A549 (cell line): ENCODE measurements at regions not wholly inside any gene's neighbourhood (a gene's known extent, or its start where the extent isn't known, plus 50 kb on each side); places are given as distances from the start of the nearest gene placed in this dataset.

Experiments
- ATAC-seq, 2 experiments: fragments of 200-7000 bp in 1 of 2; fragments of >200 bp in 1 of 2; cut with Nextera tagmentation in 1 of 2; cut with Tn5 transposase in 1 of 2; 3 replicates each; pipeline versions ENCODE4 v1.8.0 to v1.9.1; 2018 to 2020; ENCODE audit warnings: mild to moderate bottlenecking in 1 of 2, moderate library complexity in 1 of 2
- CTCF ChIA-PET: fragments of 300-600 bp; sonication (Branson Sonifier 250); formaldehyde crosslinking; extraction: SDS; loops from one replicate; lab custom pipeline; 2021; ENCODE audit warnings: antibody characterized with exemption, inconsistent platforms; lab: Yijun Ruan, JAX
- POLR2A ChIA-PET: fragments of 350-600 bp; formaldehyde crosslinking; extraction: SDS; loops from one replicate; lab custom pipeline; 2021; ENCODE audit warnings: antibody characterized with exemption, inconsistent platforms; lab: Yijun Ruan, JAX
- DNase-seq, 2 experiments: peaks; one replicate each; pipeline versions ENCODE4 v3.0.0 to v3.0.0-alpha.2; 2011 to 2016; ENCODE audit warnings: low read depth in 1 of 2, low spot score in 1 of 2
- FAIRE-seq: peaks from 2 replicates; lab custom pipeline; 2011; peaks lifted over from hg19 to GRCh38; lab: Jason Lieb, UNC
- H3K27ac ChIP-seq, 2 experiments: fragments of >200 bp; sonication (Bioruptor Twin); formaldehyde crosslinking; 3 replicates each; pipeline ENCODE4 v1.5.1; 2016 to 2017
- H3K4me1 ChIP-seq: fragments of >200 bp; sonication (Bioruptor Twin); formaldehyde crosslinking; 3 replicates; pipeline ENCODE4 v1.6.1; 2016
- H3K4me2 ChIP-seq: fragments of >200 bp; sonication (Bioruptor Twin); formaldehyde crosslinking; 3 replicates; pipeline ENCODE4 v1.6.1; 2016
- H3K4me3 ChIP-seq: fragments of >200 bp; sonication (Bioruptor Twin); formaldehyde crosslinking; 3 replicates; pipeline ENCODE4 v1.5.1; 2016
- H3K9me3 ChIP-seq: fragments of >200 bp; sonication (Bioruptor Twin); formaldehyde crosslinking; 3 replicates; pipeline ENCODE4 v1.6.1; 2016
- BHLHE40 ChIP-seq: IDR thresholded peaks from 2 replicates; pipeline ENCODE4 v1.6.1; 2012; ENCODE audit warnings: low read depth, low read length, inconsistent platforms
- EHF ChIP-seq: fragments of 250-450 bp; sonication (Bioruptor Pico); IDR thresholded peaks from 2 replicates; pipeline ENCODE4 v1.5.0; 2020; ENCODE audit warnings: mild to moderate bottlenecking
- HOXA7 ChIP-seq: fragments of 250-450 bp; sonication (Bioruptor Pico); IDR thresholded peaks from 2 replicates; pipeline ENCODE4 v1.5.0; 2020; ENCODE audit warnings: mild to moderate bottlenecking, moderate library complexity
- HOXB5 ChIP-seq: fragments of 250-450 bp; sonication (Bioruptor Pico); IDR thresholded peaks from 2 replicates; pipeline ENCODE4 v1.5.0; 2020; ENCODE audit warnings: mild to moderate bottlenecking, moderate library complexity
- KDM1A ChIP-seq: fragments of 200-600 bp; sonication (generic); IDR thresholded peaks from 2 replicates; pipeline ENCODE4 v1.6.1; 2016; ENCODE audit warnings: low read depth, mild to moderate bottlenecking
- KDM5A ChIP-seq: fragments of 200-600 bp; sonication (generic); IDR thresholded peaks from 2 replicates; pipeline ENCODE4 v1.6.1; 2016; ENCODE audit warnings: antibody characterized with exemption, mild to moderate bottlenecking
- MAFK ChIP-seq: fragments of 450-650 bp; IDR thresholded peaks from 2 replicates; pipeline ENCODE4 v1.6.1; 2014; ENCODE audit not compliant: partially characterized antibody
- MAZ ChIP-seq: fragments of 150-350 bp; IDR thresholded peaks from 2 replicates; pipeline ENCODE4 v1.6.1; 2014; ENCODE audit warnings: antibody characterized with exemption, low read depth, low read length, borderline replicate concordance
- PHF8 ChIP-seq: fragments of 200-600 bp; sonication (generic); IDR thresholded peaks from 2 replicates; pipeline ENCODE4 v1.6.1; 2016; ENCODE audit warnings: low read depth, mild to moderate bottlenecking, antibody characterized with exemption, moderate library complexity, borderline replicate concordance
- RARB ChIP-seq: fragments of 250-450 bp; sonication (Bioruptor Pico); IDR thresholded peaks from 2 replicates; pipeline ENCODE4 v1.8.0; 2021; ENCODE audit warnings: mild to moderate bottlenecking, moderate library complexity
- RFX5 ChIP-seq: fragments of 450-650 bp; IDR thresholded peaks from 2 replicates; pipeline ENCODE4 v1.7.1; 2014; ENCODE audit warnings: antibody characterized with exemption, mild to moderate bottlenecking, moderate library complexity
- ZC3H11A ChIP-seq: fragments of 450-650 bp; IDR thresholded peaks from 2 replicates; pipeline ENCODE4 v1.6.1; 2014; ENCODE audit warnings: antibody characterized with exemption, mild to moderate bottlenecking
- WGBS: methylation state at CpG from one replicate; pipeline ENCODE4 v1.1.6; 2017; ENCODE audit errors: missing lambda C conversion rate; 5-methylcytosine and 5-hydroxymethylcytosine counted together
- TF ChIP-seq, protein P1 (sequence below): fragments of 250-450 bp; sonication (Bioruptor Pico); IDR thresholded peaks from 2 replicates; pipeline ENCODE4 v1.5.0; 2020; ENCODE audit warnings: low read depth, mild to moderate bottlenecking, moderate library complexity
- TF ChIP-seq, protein P2 (sequence below): IDR thresholded peaks from 2 replicates; pipeline ENCODE4 v1.6.1; 2012
- TF ChIP-seq, protein P3 (sequence below): IDR thresholded peaks from 2 replicates; pipeline ENCODE4 v1.6.1; 2012; ENCODE audit warnings: low read depth, borderline replicate concordance
- TF ChIP-seq, protein P4 (sequence below): fragments of 250-450 bp; sonication (Bioruptor Pico); IDR thresholded peaks from 2 replicates; pipeline ENCODE4 v1.5.0; 2021; ENCODE audit warnings: mild to moderate bottlenecking, moderate library complexity, borderline replicate concordance
- TF ChIP-seq, protein P5 (sequence below): fragments of >200 bp; sonication (Bioruptor Twin); formaldehyde crosslinking; IDR thresholded peaks from 3 replicates; pipeline ENCODE4 v1.6.1; 2016

DNA sequence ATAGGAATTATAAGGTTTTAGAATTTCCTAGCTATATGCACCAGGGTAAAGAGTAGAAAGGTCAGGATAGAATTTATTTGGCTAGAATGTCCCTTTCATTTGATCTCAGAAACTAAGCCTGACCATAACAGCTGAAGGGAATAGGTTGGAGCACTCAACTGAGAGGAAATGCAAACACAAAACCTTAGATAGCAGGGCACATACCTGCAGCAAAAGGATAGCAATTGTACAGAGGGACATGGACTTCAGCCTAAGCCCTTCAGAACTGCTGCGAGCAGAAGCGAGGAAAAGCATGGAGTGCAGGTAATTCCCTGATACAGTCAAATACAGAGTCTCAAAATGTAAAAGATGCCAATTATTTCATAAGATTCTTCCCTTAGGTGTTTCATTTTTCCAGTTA lies 211.0 kb upstream of the DDI1 start:
- Histone ChIP-seq H3K9me3 (no peaks in the 10 kb centered on the region), H3K4me3 (no peak overlapping the region), H3K4me1 (no peaks in the 10 kb centered on the region), H3K4me2 (no peak overlapping the region), H3K27ac (no peak overlapping the region)
- 88% methylated on average over 2 of the region's 2 CpGs for WGBS
- ATAC-seq = no peak
- DNase-seq = no peak
- POLR2A ChIA-PET = no interaction called here
- TF ChIP-seq KDM1A = no peak
- no peak for TF ChIP-seq MAZ
- TF ChIP-seq KDM5A = no peak
- TF ChIP-seq BHLHE40 = no peak
- no peak for TF ChIP-seq RARB (CRISPR knock-in tag)
- no peak for FAIRE-seq
- CTCF ChIA-PET = no interaction called here

DNA sequence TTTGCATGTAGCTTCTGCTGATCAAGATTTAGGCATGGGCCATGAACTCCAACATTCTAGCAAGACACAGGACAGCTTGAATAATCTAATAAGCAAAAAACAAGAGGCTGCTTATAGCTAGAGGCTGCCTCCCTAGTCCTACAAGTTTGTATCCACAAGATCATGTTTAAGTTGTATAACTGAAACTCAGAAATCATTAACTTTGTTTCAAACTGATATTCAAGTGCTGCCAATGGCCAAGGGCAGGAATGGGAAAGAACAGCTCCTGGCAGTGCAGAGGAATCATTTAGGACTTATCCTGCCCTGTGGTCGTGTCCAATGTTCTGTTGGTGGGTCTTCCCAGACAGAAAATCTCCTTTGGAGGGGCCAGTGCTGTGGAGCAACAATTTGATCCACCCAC lies 209.6 kb upstream of the DDI1 start:
- no peaks in the 10 kb centered on the region for H3K9me3 ChIP-seq
- ChIA-PET CTCF (no interaction called here), POLR2A (no interaction called here)

DNA sequence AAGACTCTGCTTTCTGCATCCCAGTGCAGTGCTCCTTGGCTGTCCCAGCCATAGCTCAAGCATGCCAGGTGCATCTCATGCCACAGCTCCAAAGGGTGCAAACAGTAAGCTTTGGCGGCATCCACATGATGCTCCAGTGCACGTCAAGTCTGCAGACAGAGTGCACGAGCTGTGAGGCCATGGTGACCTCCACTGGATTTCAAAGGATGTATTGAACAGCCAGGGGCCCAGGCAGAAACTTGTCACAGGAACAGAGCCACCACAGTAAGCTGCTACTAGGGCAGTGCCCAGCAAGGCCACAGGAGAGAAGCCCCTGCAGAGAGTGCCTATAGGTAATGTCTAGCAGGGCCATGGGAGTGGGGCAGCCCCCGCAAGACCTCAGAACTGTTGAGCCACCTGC lies 206.8 kb upstream of the DDI1 start:
- no peak overlapping the region for H3K4me3 ChIP-seq
- TF ChIP-seq, protein P1, sequence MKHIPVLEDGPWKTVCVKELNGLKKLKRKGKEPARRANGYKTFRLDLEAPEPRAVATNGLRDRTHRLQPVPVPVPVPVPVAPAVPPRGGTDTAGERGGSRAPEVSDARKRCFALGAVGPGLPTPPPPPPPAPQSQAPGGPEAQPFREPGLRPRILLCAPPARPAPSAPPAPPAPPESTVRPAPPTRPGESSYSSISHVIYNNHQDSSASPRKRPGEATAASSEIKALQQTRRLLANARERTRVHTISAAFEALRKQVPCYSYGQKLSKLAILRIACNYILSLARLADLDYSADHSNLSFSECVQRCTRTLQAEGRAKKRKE (CRISPR knock-in tag) = no peak
- TF ChIP-seq, protein P2, sequence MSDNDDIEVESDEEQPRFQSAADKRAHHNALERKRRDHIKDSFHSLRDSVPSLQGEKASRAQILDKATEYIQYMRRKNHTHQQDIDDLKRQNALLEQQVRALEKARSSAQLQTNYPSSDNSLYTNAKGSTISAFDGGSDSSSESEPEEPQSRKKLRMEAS = no peak
- TF ChIP-seq ZC3H11A (no peak), PHF8 (no peak), HOXA7 (CRISPR knock-in tag) (no peak), EHF (CRISPR knock-in tag) (no peak), MAFK (no peak)
- TF ChIP-seq, protein P3, sequence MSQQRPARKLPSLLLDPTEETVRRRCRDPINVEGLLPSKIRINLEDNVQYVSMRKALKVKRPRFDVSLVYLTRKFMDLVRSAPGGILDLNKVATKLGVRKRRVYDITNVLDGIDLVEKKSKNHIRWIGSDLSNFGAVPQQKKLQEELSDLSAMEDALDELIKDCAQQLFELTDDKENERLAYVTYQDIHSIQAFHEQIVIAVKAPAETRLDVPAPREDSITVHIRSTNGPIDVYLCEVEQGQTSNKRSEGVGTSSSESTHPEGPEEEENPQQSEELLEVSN = no peak
- TF ChIP-seq, protein P4, sequence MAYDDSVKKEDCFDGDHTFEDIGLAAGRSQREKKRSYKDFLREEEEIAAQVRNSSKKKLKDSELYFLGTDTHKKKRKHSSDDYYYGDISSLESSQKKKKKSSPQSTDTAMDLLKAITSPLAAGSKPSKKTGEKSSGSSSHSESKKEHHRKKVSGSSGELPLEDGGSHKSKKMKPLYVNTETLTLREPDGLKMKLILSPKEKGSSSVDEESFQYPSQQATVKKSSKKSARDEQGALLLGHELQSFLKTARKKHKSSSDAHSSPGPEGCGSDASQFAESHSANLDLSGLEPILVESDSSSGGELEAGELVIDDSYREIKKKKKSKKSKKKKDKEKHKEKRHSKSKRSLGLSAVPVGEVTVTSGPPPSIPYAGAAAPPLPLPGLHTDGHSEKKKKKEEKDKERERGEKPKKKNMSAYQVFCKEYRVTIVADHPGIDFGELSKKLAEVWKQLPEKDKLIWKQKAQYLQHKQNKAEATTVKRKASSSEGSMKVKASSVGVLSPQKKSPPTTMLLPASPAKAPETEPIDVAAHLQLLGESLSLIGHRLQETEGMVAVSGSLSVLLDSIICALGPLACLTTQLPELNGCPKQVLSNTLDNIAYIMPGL (CRISPR knock-in tag) = no peak
- TF ChIP-seq, protein P5, sequence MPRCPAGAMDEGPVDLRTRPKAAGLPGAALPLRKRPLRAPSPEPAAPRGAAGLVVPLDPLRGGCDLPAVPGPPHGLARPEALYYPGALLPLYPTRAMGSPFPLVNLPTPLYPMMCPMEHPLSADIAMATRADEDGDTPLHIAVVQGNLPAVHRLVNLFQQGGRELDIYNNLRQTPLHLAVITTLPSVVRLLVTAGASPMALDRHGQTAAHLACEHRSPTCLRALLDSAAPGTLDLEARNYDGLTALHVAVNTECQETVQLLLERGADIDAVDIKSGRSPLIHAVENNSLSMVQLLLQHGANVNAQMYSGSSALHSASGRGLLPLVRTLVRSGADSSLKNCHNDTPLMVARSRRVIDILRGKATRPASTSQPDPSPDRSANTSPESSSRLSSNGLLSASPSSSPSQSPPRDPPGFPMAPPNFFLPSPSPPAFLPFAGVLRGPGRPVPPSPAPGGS = no peak
- TF ChIP-seq, all 56 proteins: peak for 0
- Histone ChIP-seq H3K27ac (no peak overlapping the region), H3K4me1 (no peaks in the 10 kb centered on the region), H3K4me2 (no peak overlapping the region), H3K9me3 (peaks cover 6% of the 10 kb centered on the region; the same call in 1 of the 3 replicates)
- ChIA-PET CTCF (no interaction called here), POLR2A (no interaction called here)
- no CpG with 5 or more reads among the region's 4 CpGs for WGBS
- no peak for ATAC-seq
- no peak for DNase-seq
- FAIRE-seq = no peak

More for the DNA sequence above, 209.6 kb upstream of the DDI1 start:
- no peak for ATAC-seq
- no peak overlapping the region for H3K27ac ChIP-seq
- no peak overlapping the region for H3K4me3 ChIP-seq
- no peak overlapping the region for H3K4me2 ChIP-seq
- H3K4me1 ChIP-seq = no peaks in the 10 kb centered on the region
- no peak for DNase-seq
- no peak for FAIRE-seq
- TF ChIP-seq RFX5 (no peak), EHF (CRISPR knock-in tag) (no peak), BHLHE40 (no peak), HOXB5 (no peak)
- 20% methylated on average over 1 of the region's 1 CpG for whole genome bisulfite sequencing
